ENCODE measurements at regions not wholly inside any gene's neighbourhood (a gene's known extent, or its start where the extent isn't known, plus 50 kb on each side); places are given as distances from the start of the nearest gene placed in this dataset.

DNA sequence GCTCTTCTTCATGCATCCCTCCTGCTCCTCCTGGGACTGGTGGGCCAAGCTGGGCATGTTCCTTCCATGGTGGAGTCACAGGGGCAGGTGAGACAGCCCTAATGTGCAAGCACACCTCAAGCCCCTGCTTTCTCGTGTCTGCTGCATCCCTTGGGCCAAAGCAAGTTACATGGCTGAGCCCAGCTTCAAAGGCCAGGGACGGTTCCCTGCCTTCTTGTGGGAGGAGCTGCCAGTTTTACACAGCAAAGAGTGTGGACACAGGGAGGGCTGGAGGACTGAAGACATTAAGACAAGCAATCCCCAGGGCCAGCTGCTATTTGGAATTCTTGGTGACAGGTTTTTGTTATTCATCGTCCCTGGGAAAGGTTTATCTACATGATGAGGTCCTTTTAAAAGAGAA is 175.2 kb upstream of the CACNA1E start:
- TF ChIP-seq GLIS1 (tag by site-specific recombination; IDR thresholded peaks at IDR 0.05), result no peak
- TF ChIP-seq ZNF324 (tag by site-specific recombination; IDR thresholded peaks at IDR 0.05), result no peak
- no peak for TF ChIP-seq ZNF274 (IDR thresholded peaks at IDR 0.05; ENCODE audit: low read length)
- TF ChIP-seq ZNF274 (tag by site-specific recombination; IDR thresholded peaks at IDR 0.05; ENCODE audit: borderline replicate concordance), result no peak
- TF ChIP-seq, protein P1, sequence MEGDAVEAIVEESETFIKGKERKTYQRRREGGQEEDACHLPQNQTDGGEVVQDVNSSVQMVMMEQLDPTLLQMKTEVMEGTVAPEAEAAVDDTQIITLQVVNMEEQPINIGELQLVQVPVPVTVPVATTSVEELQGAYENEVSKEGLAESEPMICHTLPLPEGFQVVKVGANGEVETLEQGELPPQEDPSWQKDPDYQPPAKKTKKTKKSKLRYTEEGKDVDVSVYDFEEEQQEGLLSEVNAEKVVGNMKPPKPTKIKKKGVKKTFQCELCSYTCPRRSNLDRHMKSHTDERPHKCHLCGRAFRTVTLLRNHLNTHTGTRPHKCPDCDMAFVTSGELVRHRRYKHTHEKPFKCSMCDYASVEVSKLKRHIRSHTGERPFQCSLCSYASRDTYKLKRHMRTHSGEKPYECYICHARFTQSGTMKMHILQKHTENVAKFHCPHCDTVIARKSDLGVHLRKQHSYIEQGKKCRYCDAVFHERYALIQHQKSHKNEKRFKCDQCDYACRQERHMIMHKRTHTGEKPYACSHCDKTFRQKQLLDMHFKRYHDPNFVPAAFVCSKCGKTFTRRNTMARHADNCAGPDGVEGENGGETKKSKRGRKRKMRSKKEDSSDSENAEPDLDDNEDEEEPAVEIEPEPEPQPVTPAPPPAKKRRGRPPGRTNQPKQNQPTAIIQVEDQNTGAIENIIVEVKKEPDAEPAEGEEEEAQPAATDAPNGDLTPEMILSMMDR (tag by site-specific recombination; IDR thresholded peaks at IDR 0.05), result no peak
- TF ChIP-seq PRDM4 (tag by site-specific recombination; IDR thresholded peaks at IDR 0.05), result no peak
- TF ChIP-seq ZBTB7A (tag by site-specific recombination; IDR thresholded peaks at IDR 0.05; ENCODE audit: low read depth), result no peak
- no peak for TF ChIP-seq WT1 (tag by site-specific recombination; IDR thresholded peaks at IDR 0.05)
- TF ChIP-seq EGR2 (tag by site-specific recombination; IDR thresholded peaks at IDR 0.05; ENCODE audit: low read depth), result no peak
- no peak for TF ChIP-seq FEZF1 (tag by site-specific recombination; IDR thresholded peaks at IDR 0.05)
- no peak for TF ChIP-seq ZNF768 (tag by site-specific recombination; IDR thresholded peaks at IDR 0.05)
- no peak for TF ChIP-seq KLF16 (tag by site-specific recombination; IDR thresholded peaks at IDR 0.05)
